GM12878 (cell line): ENCODE measurements at regions not wholly inside any gene's neighbourhood (a gene's known extent, or its start where the extent isn't known, plus 50 kb on each side); places are given as distances from the start of the nearest gene placed in this dataset.

Experiments used
- ATAC-seq: fragments of 200-7000 bp; cut with Tn5 transposase; 3 replicates; pipeline ENCODE4 v1.9.1; 2020; ENCODE audit warnings: mild to moderate bottlenecking, moderate library complexity
- BruUV-seq: library from RNA; stranded (reverse); fragments of 400-500 nt; replicated peaks from 2 replicates; lab custom pipeline; 2021; lab: Mats Ljungman, UMichigan
- CTCF ChIA-PET: fragments of 300-600 bp; sonication (Branson Sonifier 250); formaldehyde crosslinking; extraction: SDS; loops from one replicate; lab custom pipeline; 2021; ENCODE audit warnings: inconsistent platforms; lab: Yijun Ruan, JAX
- POLR2A ChIA-PET: fragments of 350-600 bp; formaldehyde crosslinking; extraction: SDS; loops from one replicate; lab custom pipeline; 2021; ENCODE audit warnings: inconsistent platforms; lab: Charles Lee
- RAD21 ChIA-PET: fragments of 300-600 bp; sonication (Branson Sonifier 250); formaldehyde crosslinking; loops from one replicate; lab custom pipeline; 2023; ENCODE audit warnings: antibody characterized with exemption; ENCODE audit not compliant: unreplicated experiment; lab: Charles Lee
- SMC1A ChIA-PET: fragments of 300-600 bp; sonication (Branson Sonifier 250); formaldehyde crosslinking; loops from one replicate; lab custom pipeline; 2023; ENCODE audit not compliant: unreplicated experiment, uncharacterized antibody; lab: Charles Lee
- DNase-seq: peaks from one replicate; pipeline ENCODE4 v3.0.0-alpha.2; 2011; ENCODE audit warnings: low read depth, low spot score
- FAIRE-seq: peaks from 3 replicates; lab custom pipeline; 2011; peaks lifted over from hg19 to GRCh38; lab: Jason Lieb, UNC
- H2AFZ ChIP-seq: 2 replicates; pipeline ENCODE4 v1.6.0; 2011; ENCODE audit warnings: low read depth, low read length, control low read depth; ENCODE audit not compliant: control insufficient read depth
- H3K27ac ChIP-seq: 2 replicates; pipeline ENCODE4 v1.5.1; 2011; ENCODE audit warnings: control low read depth; ENCODE audit not compliant: control insufficient read depth, insufficient read depth
- H3K27me3 ChIP-seq, 2 experiments: replicated peaks in 1 of 2; 2 replicates each; pipeline versions ENCODE4 v1.6.0 to v1.6.1; 2011; ENCODE audit warnings: low read length in 1 of 2; ENCODE audit not compliant: control insufficient read depth in 2 of 2, insufficient read depth in 2 of 2
- H3K36me3 ChIP-seq, 2 experiments: 2 replicates each; pipeline ENCODE4 v1.5.1; 2011; ENCODE audit warnings: low read length in 1 of 2; ENCODE audit not compliant: control insufficient read depth in 2 of 2, insufficient read depth in 2 of 2
- H3K4me1 ChIP-seq: 2 replicates; pipeline ENCODE4 v1.6.1; 2011; ENCODE audit warnings: mild to moderate bottlenecking, low read length, moderate library complexity, mixed read lengths; ENCODE audit not compliant: control insufficient read depth, insufficient read depth
- H3K4me2 ChIP-seq: 2 replicates; pipeline ENCODE4 v1.6.0; 2011; ENCODE audit warnings: control low read depth; ENCODE audit not compliant: control insufficient read depth, insufficient read depth
- H3K4me3 ChIP-seq: fragments of 200-600 bp; sonication (generic); 2 replicates; pipeline ENCODE4 v1.5.1; 2016
- H3K79me2 ChIP-seq: 2 replicates; pipeline ENCODE4 v1.6.0; 2011; ENCODE audit warnings: low read length; ENCODE audit not compliant: control insufficient read depth, insufficient read depth
- H3K9ac ChIP-seq: 2 replicates; pipeline ENCODE4 v1.8.0; 2011; ENCODE audit warnings: low read length, control low read depth, mixed read lengths; ENCODE audit not compliant: control insufficient read depth, insufficient read depth
- H3K9me3 ChIP-seq: replicated peaks from 3 replicates; pipeline ENCODE4 v1.5.1; 2011; ENCODE audit warnings: mild to moderate bottlenecking, low read length; ENCODE audit not compliant: control insufficient read depth, insufficient read depth
- H4K20me1 ChIP-seq: 2 replicates; pipeline ENCODE4 v1.6.0; 2011; ENCODE audit not compliant: control insufficient read depth, insufficient read depth
- BCL11A ChIP-seq: IDR thresholded peaks from 2 replicates; pipeline ENCODE4 v1.6.1; 2011; ENCODE audit warnings: low read depth, low read length
- CEBPB ChIP-seq, 2 experiments: fragments of 150-350 bp in 1 of 2; IDR thresholded peaks; 2 replicates each; pipeline ENCODE4 v1.6.1; 2012 to 2014; ENCODE audit warnings: low read depth in 2 of 2, low read length in 2 of 2, borderline replicate concordance in 1 of 2, inconsistent platforms in 1 of 2
- EGR1 ChIP-seq, 2 experiments: IDR thresholded peaks; 1 replicate in 1 of 2; 2 replicates in 1 of 2; pipeline ENCODE4 v1.6.1; 2011 to 2012; ENCODE audit warnings: low read depth in 2 of 2, low read length in 2 of 2, borderline replicate concordance in 1 of 2, mild to moderate bottlenecking in 1 of 2, moderate library complexity in 1 of 2
- EP300 ChIP-seq, 2 experiments: fragments of 150-350 bp in 1 of 2; IDR thresholded peaks; 2 replicates each; pipeline ENCODE4 v1.6.1; 2011 to 2012; ENCODE audit warnings: low read depth in 2 of 2, low read length in 2 of 2, borderline replicate concordance in 1 of 2, improper control_type of control experiment in 1 of 2, inconsistent platforms in 1 of 2; ENCODE audit not compliant: control insufficient read depth in 1 of 2
- ESRRA ChIP-seq: IDR thresholded peaks from 2 replicates; pipeline ENCODE4 v1.6.1; 2012; ENCODE audit warnings: mild to moderate bottlenecking, low read length, improper control_type of control experiment
- HDGF ChIP-seq: fragments of 450-650 bp; IDR thresholded peaks from 2 replicates; pipeline ENCODE4 v1.6.1; 2016; ENCODE audit warnings: antibody characterized with exemption
- MEF2B ChIP-seq: fragments of 450-650 bp; IDR thresholded peaks from 2 replicates; pipeline ENCODE4 v1.6.1; 2018; ENCODE audit warnings: mild to moderate bottlenecking, moderate library complexity; ENCODE audit not compliant: partially characterized antibody, poor library complexity, severe bottlenecking
- NFYB ChIP-seq: IDR thresholded peaks from 2 replicates; pipeline ENCODE4 v1.6.1; 2011; ENCODE audit warnings: low read depth, mild to moderate bottlenecking, low read length, improper control_type of control experiment, moderate library complexity; ENCODE audit not compliant: insufficient read depth
- NKRF ChIP-seq: fragments of 450-650 bp; conservative IDR thresholded peaks from 2 replicates; pipeline ENCODE4 v1.6.1; 2017; ENCODE audit warnings: mild to moderate bottlenecking, moderate library complexity
- NR2C1 ChIP-seq: fragments of 450-650 bp; IDR thresholded peaks from 2 replicates; pipeline ENCODE4 v1.6.1; 2017; ENCODE audit warnings: antibody characterized with exemption, mild to moderate bottlenecking, moderate library complexity
- TARDBP ChIP-seq: IDR thresholded peaks from 2 replicates; pipeline ENCODE4 v1.6.1; 2016; ENCODE audit warnings: borderline replicate concordance
- YY1 ChIP-seq: IDR thresholded peaks from 2 replicates; pipeline ENCODE4 v1.6.1; 2011; ENCODE audit warnings: low read depth, mild to moderate bottlenecking, low read length
- ZNF207 ChIP-seq: fragments of 450-650 bp; IDR thresholded peaks from 2 replicates; pipeline ENCODE4 v1.6.1; 2014; ENCODE audit warnings: antibody characterized with exemption, mild to moderate bottlenecking, borderline replicate concordance
- ZNF274 ChIP-seq: IDR thresholded peaks from one replicate; pipeline ENCODE4 v1.8.0; 2011; ENCODE audit not compliant: insufficient read length, insufficient read depth
- WGBS: methylation state at CpG from one replicate; pipeline ENCODE4 v1.1.6; 2016; ENCODE audit warnings: low lambda C conversion rate; ENCODE audit not compliant: insufficient replicate concordance, insufficient coverage; ENCODE audit errors: missing lambda C conversion rate; 5-methylcytosine and 5-hydroxymethylcytosine counted together
- in situ Hi-C: fragments of 300-500 bp; cut with MboI; formaldehyde crosslinking; loops from 9 replicates; pipeline ENCODE4 v1.14.3; 2018; ENCODE audit warnings: mixed read lengths
- intact Hi-C: fragments of 100-400 bp; cut with micrococcal nuclease; formaldehyde crosslinking; loops from one replicate; pipeline ENCODE4 v1.14.2; 2022; ENCODE audit not compliant: unreplicated experiment
- TF ChIP-seq, protein P1 (sequence below): IDR thresholded peaks from 2 replicates; pipeline ENCODE4 v1.6.1; 2012; ENCODE audit warnings: low read depth, low read length, improper control_type of control experiment

- intact Hi-C loops = no loop called here
- no peak overlapping the region for H3K4me3 ChIP-seq
- ChIA-PET RAD21 (no interaction called here), CTCF (no interaction called here), SMC1A (interaction anchor here (0.6 kb wide), 1 partner anchor 283 kb away, joined by 3 read pairs; no protein-coding TSS in a partner anchor), POLR2A (no interaction called here)
- no peak for DNase-seq
- no TSS peak for BruUV-seq
- H3K36me3 ChIP-seq = no peaks in the 10 kb centered on the region
- H3K27me3 ChIP-seq = peaks cover 0 to 4% of the 10 kb centered on the region in 2 experiments
- TF ChIP-seq TARDBP (no peak), HDGF (no peak)
- FAIRE-seq = no peak
- H3K4me2 ChIP-seq = no peak overlapping the region
- in situ Hi-C loops = no loop called here
- H3K4me1 ChIP-seq = no peaks in the 10 kb centered on the region
- no peaks in the 10 kb centered on the region for H4K20me1 ChIP-seq
- no peak for ATAC-seq
- no peak overlapping the region for H3K27ac ChIP-seq
- no peaks in the 10 kb centered on the region for H3K79me2 ChIP-seq
- H3K9me3 ChIP-seq = no peaks in the 10 kb centered on the region
- H2AFZ ChIP-seq = no peak overlapping the region
- no peak overlapping the region for H3K9ac ChIP-seq
- 6% methylated on average over 3 of the region's 3 CpGs for WGBS
Measured at GRCh38 chr2:236733156-236733555, 163.5 kb downstream of the ACKR3 start.

DNA sequence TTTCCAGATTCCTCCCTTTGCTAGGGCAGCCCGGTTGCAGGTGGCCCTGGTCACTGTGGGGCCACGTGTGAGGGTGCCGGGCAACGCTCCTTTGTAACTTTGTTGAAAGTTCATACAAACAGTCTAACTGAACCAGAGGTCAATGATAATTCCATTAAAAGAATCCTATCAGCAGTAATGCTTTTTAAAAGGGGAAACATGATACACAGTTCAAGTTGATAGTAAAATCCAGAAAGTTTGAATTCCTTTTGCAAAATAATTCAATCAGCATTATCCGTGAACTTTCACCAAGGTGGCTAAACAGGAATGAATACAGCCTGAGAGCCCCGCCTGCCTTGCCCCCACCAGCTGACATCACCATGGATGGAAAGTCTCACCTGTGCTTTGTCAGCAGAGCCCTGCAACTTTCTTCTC, 166.2 kb downstream of the ACKR3 start:
- H3K79me2 ChIP-seq = no peaks in the 10 kb centered on the region
- DNase-seq = no peak
- ATAC-seq = no peak
- H3K27me3 ChIP-seq = no peaks in the 10 kb centered on the region; a peak in 1 of 4 replicates
- 34% methylated on average over 6 of the region's 6 CpGs for WGBS
- H3K4me2 ChIP-seq = no peak overlapping the region
- POLR2A ChIA-PET = no interaction called here
- no TSS peak for BruUV-seq
- H3K9me3 ChIP-seq = no peaks in the 10 kb centered on the region
- H3K27ac ChIP-seq = no peak overlapping the region
- no peaks in the 10 kb centered on the region for H3K4me1 ChIP-seq
- H3K9ac ChIP-seq = no peak overlapping the region
- RAD21 ChIA-PET = no interaction called here
- SMC1A ChIA-PET = no interaction called here
- H4K20me1 ChIP-seq = no peaks in the 10 kb centered on the region
- intact Hi-C loops = no loop called here
- H3K36me3 ChIP-seq = no peaks in the 10 kb centered on the region
- no peak overlapping the region for H3K4me3 ChIP-seq
- H2AFZ ChIP-seq = no peak overlapping the region
- TF ChIP-seq NKRF (no peak), MEF2B (no peak), CEBPB (IDR thresholded peaks at IDR 0.05; ENCODE audit: borderline replicate concordance in 1 of 2, low read depth in 2 of 2, low read length in 2 of 2) (no peak), NFYB (no peak), EP300 (IDR thresholded peaks at IDR 0.05; ENCODE audit: borderline replicate concordance in 1 of 2, control insufficient read depth in 1 of 2, low read depth in 2 of 2, low read length in 2 of 2) (no peak), ZNF274 (no peak), YY1 (no peak), ZNF207 (no peak), HDGF (no peak), BCL11A (no peak), ESRRA (no peak), EGR1 (IDR thresholded peaks at IDR 0.05; ENCODE audit: borderline replicate concordance in 1 of 2, low read depth in 2 of 2, low read length in 2 of 2) (no peak), NR2C1 (no peak)
- TF ChIP-seq, protein P1, sequence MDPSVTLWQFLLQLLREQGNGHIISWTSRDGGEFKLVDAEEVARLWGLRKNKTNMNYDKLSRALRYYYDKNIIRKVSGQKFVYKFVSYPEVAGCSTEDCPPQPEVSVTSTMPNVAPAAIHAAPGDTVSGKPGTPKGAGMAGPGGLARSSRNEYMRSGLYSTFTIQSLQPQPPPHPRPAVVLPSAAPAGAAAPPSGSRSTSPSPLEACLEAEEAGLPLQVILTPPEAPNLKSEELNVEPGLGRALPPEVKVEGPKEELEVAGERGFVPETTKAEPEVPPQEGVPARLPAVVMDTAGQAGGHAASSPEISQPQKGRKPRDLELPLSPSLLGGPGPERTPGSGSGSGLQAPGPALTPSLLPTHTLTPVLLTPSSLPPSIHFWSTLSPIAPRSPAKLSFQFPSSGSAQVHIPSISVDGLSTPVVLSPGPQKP = no peak
- no peak for FAIRE-seq
- CTCF ChIA-PET = no interaction called here
- in situ Hi-C loops = no loop called here
